Immature natural killer cell (primary cell): ENCODE measurements at regions not wholly inside any gene's neighbourhood (a gene's known extent, or its start where the extent isn't known, plus 50 kb on each side); places are given as distances from the start of the nearest gene placed in this dataset.

Source experiments
- DNase-seq, 3 donors: peaks; one replicate each; pipeline ENCODE4 v3.0.0; 2022; ENCODE audit warnings: mixed read lengths in 1 of 3
- H3K27ac Mint-ChIP-seq, 6 donors: one replicate each; pipeline ENCODE4 v1.8.0; 2020; ENCODE audit warnings: mixed read lengths in 6 of 6, mild to moderate bottlenecking in 5 of 6, inconsistent platforms in 4 of 6, moderate library complexity in 3 of 6
- H3K27me3 Mint-ChIP-seq, 3 donors: one replicate each; pipeline ENCODE4 v1.8.0; 2020 to 2021; ENCODE audit warnings: low read depth in 3 of 3, mild to moderate bottlenecking in 3 of 3, mixed read lengths in 3 of 3, moderate library complexity in 3 of 3, inconsistent platforms in 1 of 3
- H3K36me3 Mint-ChIP-seq, 3 donors: one replicate each; pipeline ENCODE4 v1.8.0; 2020; ENCODE audit warnings: mixed read lengths in 3 of 3, inconsistent platforms in 2 of 3, mild to moderate bottlenecking in 2 of 3
- H3K4me1 Mint-ChIP-seq, 2 donors: one replicate each; pipeline ENCODE4 v1.8.0; 2020; ENCODE audit warnings: inconsistent platforms in 2 of 2, mild to moderate bottlenecking in 2 of 2, mixed read lengths in 2 of 2, moderate library complexity in 1 of 2
- H3K4me3 Mint-ChIP-seq, 5 donors: one replicate each; pipeline ENCODE4 v1.8.0; 2020; ENCODE audit warnings: mild to moderate bottlenecking in 5 of 5, mixed read lengths in 5 of 5, inconsistent platforms in 3 of 5, moderate library complexity in 3 of 5
- H3K9me3 Mint-ChIP-seq, 6 donors: one replicate each; pipeline ENCODE4 v1.8.0; 2020; ENCODE audit warnings: mild to moderate bottlenecking in 6 of 6, mixed read lengths in 6 of 6, inconsistent platforms in 4 of 6, moderate library complexity in 3 of 6

GRCh38 chr11:69563306-69563705 is 77.7 kb upstream of the CCND1 start:
- H3K36me3 Mint-ChIP-seq: no peaks in the 10 kb centered on the region
- H3K27me3 Mint-ChIP-seq: peaks cover 0 to 8% (median 6%) of the 10 kb centered on the region in 3 donors
- no peak overlapping the region for H3K4me3 Mint-ChIP-seq
- DNase-seq: no peak
- H3K9me3 Mint-ChIP-seq: no peaks in the 10 kb centered on the region
- H3K4me1 Mint-ChIP-seq: peaks cover 4 to 7% of the 10 kb centered on the region in 2 donors
- H3K27ac Mint-ChIP-seq: no peak overlapping the region

- no peak overlapping the region for H3K4me3 Mint-ChIP-seq
- no peaks in the 10 kb centered on the region for H3K36me3 Mint-ChIP-seq
- DNase-seq: no peak
- peaks cover 4 to 10% (median 6%) of the 10 kb centered on the region in 3 donors for H3K27me3 Mint-ChIP-seq
- H3K9me3 Mint-ChIP-seq: no peaks in the 10 kb centered on the region
- no peak overlapping the region for H3K27ac Mint-ChIP-seq
- H3K4me1 Mint-ChIP-seq: no peaks in the 10 kb centered on the region
Observed at GRCh38 chr11:69563946-69564775, 76.8 kb upstream of the CCND1 start.

- no peaks in the 10 kb centered on the region for H3K4me1 Mint-ChIP-seq
- H3K27me3 Mint-ChIP-seq: peaks cover 3 to 4% (median 4%) of the 10 kb centered on the region in 3 donors
- H3K9me3 Mint-ChIP-seq: no peaks in the 10 kb centered on the region
- DNase-seq: no peak
- no peak overlapping the region for H3K4me3 Mint-ChIP-seq
- no peak overlapping the region for H3K27ac Mint-ChIP-seq
- no peaks in the 10 kb centered on the region for H3K36me3 Mint-ChIP-seq
Observed at GRCh38 chr11:69566001-69566400, 75.0 kb upstream of the CCND1 start.

GRCh38 chr11:69567951-69568808 is 72.8 kb upstream of the CCND1 start:
- Mint-ChIP-seq H3K4me3 (no peak overlapping the region), H3K36me3 (no peaks in the 10 kb centered on the region), H3K27me3 (peaks cover 4 to 6% (median 4%) of the 10 kb centered on the region in 3 donors), H3K4me1 (no peaks in the 10 kb centered on the region), H3K9me3 (no peaks in the 10 kb centered on the region), H3K27ac (no peak overlapping the region)
- DNase-seq: no peak

- H3K27ac Mint-ChIP-seq: no peak overlapping the region
- H3K4me1 Mint-ChIP-seq: no peaks in the 10 kb centered on the region
- H3K4me3 Mint-ChIP-seq: no peak overlapping the region
- H3K36me3 Mint-ChIP-seq: no peaks in the 10 kb centered on the region
- DNase-seq: no peak
- no peaks in the 10 kb centered on the region for H3K9me3 Mint-ChIP-seq
- peaks cover 2 to 6% (median 4%) of the 10 kb centered on the region in 3 donors for H3K27me3 Mint-ChIP-seq
Observed at GRCh38 chr11:69568809-69569097, 72.2 kb upstream of the CCND1 start.

GRCh38 chr11:69569306-69570200 is 71.4 kb upstream of the CCND1 start:
- no peak for DNase-seq
- Mint-ChIP-seq H3K4me1 (no peaks in the 10 kb centered on the region), H3K36me3 (no peaks in the 10 kb centered on the region), H3K27ac (peak overlapping the region in 1 of 6 donors; percentile 55), H3K9me3 (no peaks in the 10 kb centered on the region), H3K27me3 (peaks cover 2 to 6% (median 4%) of the 10 kb centered on the region in 3 donors), H3K4me3 (no peak overlapping the region)

GRCh38 chr11:69572233-69572860 is 68.6 kb upstream of the CCND1 start:
- Mint-ChIP-seq H3K36me3 (no peaks in the 10 kb centered on the region), H3K27ac (no peak overlapping the region), H3K4me1 (no peaks in the 10 kb centered on the region), H3K27me3 (peaks cover 3 to 13% (median 9%) of the 10 kb centered on the region in 3 donors), H3K4me3 (no peak overlapping the region), H3K9me3 (no peaks in the 10 kb centered on the region)
- no peak for DNase-seq

GRCh38 chr11:69572861-69573260 is 68.1 kb upstream of the CCND1 start:
- no peaks in the 10 kb centered on the region for H3K9me3 Mint-ChIP-seq
- H3K4me1 Mint-ChIP-seq: no peaks in the 10 kb centered on the region
- H3K36me3 Mint-ChIP-seq: no peaks in the 10 kb centered on the region
- no peak overlapping the region for H3K27ac Mint-ChIP-seq
- H3K4me3 Mint-ChIP-seq: no peak overlapping the region
- H3K27me3 Mint-ChIP-seq: peaks cover 5 to 13% (median 9%) of the 10 kb centered on the region in 3 donors
- DNase-seq: no peak

- peaks cover 5 to 11% (median 7%) of the 10 kb centered on the region in 3 donors for H3K27me3 Mint-ChIP-seq
- DNase-seq: no peak
- no peak overlapping the region for H3K4me3 Mint-ChIP-seq
- H3K27ac Mint-ChIP-seq: no peak overlapping the region
- no peaks in the 10 kb centered on the region for H3K4me1 Mint-ChIP-seq
- H3K9me3 Mint-ChIP-seq: no peaks in the 10 kb centered on the region
- no peaks in the 10 kb centered on the region for H3K36me3 Mint-ChIP-seq
Observed at GRCh38 chr11:69573761-69574607, 67.0 kb upstream of the CCND1 start.

GRCh38 chr11:69574608-69575255 is 66.2 kb upstream of the CCND1 start:
- Mint-ChIP-seq H3K27me3 (peaks cover 5 to 12% (median 7%) of the 10 kb centered on the region in 3 donors), H3K36me3 (no peaks in the 10 kb centered on the region), H3K9me3 (no peaks in the 10 kb centered on the region), H3K27ac (no peak overlapping the region), H3K4me1 (no peaks in the 10 kb centered on the region), H3K4me3 (no peak overlapping the region)
- DNase-seq: no peak

GRCh38 chr11:69575296-69576068 is 65.5 kb upstream of the CCND1 start:
- H3K27me3 Mint-ChIP-seq: peaks cover 3 to 12% (median 7%) of the 10 kb centered on the region in 3 donors
- H3K36me3 Mint-ChIP-seq: no peaks in the 10 kb centered on the region
- H3K9me3 Mint-ChIP-seq: no peaks in the 10 kb centered on the region
- no peak overlapping the region for H3K27ac Mint-ChIP-seq
- H3K4me3 Mint-ChIP-seq: no peak overlapping the region
- H3K4me1 Mint-ChIP-seq: no peaks in the 10 kb centered on the region
- DNase-seq: no peak
